Peyer's patch (tissue), 4 donors: ENCODE measurements at regions not wholly inside any gene's neighbourhood (a gene's known extent, or its start where the extent isn't known, plus 50 kb on each side); places are given as distances from the start of the nearest gene placed in this dataset.

Experiments used
- POLR2A ChIP-seq, 2 donors: fragments of 450-650 bp; IDR thresholded peaks; one replicate each; pipeline ENCODE4 v1.5.1; 2017; ENCODE audit warnings: antibody characterized with exemption in 2 of 2, mild to moderate bottlenecking in 2 of 2, moderate library complexity in 2 of 2
- TF ChIP-seq, protein P1 (sequence below), 6 experiments: fragments of 450-650 bp in 4 of 6; fragments of 200-600 bp in 2 of 6; sonication (generic) in 1 of 6; IDR thresholded peaks; one replicate each; pipeline ENCODE4 v1.5.1; 2017 to 2019; ENCODE audit warnings: antibody characterized with exemption in 6 of 6, mild to moderate bottlenecking in 3 of 6, moderate library complexity in 1 of 6

- TF ChIP-seq, protein P1, sequence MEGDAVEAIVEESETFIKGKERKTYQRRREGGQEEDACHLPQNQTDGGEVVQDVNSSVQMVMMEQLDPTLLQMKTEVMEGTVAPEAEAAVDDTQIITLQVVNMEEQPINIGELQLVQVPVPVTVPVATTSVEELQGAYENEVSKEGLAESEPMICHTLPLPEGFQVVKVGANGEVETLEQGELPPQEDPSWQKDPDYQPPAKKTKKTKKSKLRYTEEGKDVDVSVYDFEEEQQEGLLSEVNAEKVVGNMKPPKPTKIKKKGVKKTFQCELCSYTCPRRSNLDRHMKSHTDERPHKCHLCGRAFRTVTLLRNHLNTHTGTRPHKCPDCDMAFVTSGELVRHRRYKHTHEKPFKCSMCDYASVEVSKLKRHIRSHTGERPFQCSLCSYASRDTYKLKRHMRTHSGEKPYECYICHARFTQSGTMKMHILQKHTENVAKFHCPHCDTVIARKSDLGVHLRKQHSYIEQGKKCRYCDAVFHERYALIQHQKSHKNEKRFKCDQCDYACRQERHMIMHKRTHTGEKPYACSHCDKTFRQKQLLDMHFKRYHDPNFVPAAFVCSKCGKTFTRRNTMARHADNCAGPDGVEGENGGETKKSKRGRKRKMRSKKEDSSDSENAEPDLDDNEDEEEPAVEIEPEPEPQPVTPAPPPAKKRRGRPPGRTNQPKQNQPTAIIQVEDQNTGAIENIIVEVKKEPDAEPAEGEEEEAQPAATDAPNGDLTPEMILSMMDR (IDR thresholded peaks at IDR 0.05): no peak
- no peak for TF ChIP-seq POLR2A (IDR thresholded peaks at IDR 0.05)
Observed at GRCh38 chr12:32015036-32015435, 55.8 kb downstream of the RESF1 start.
